KMS-11 (cell line): ENCODE measurements at regions not wholly inside any gene's neighbourhood (a gene's known extent, or its start where the extent isn't known, plus 50 kb on each side); places are given as distances from the start of the nearest gene placed in this dataset.

ENCODE experiments used
- H2AFZ ChIP-seq: fragments of 200-600 bp; sonication (generic); 2 replicates; pipeline ENCODE4 v1.6.1; 2016; ENCODE audit warnings: antibody characterized with exemption, mixed run types, low read depth
- H3K27ac ChIP-seq: fragments of 200-600 bp; sonication (generic); 2 replicates; pipeline ENCODE4 v1.6.1; 2016; ENCODE audit warnings: mild to moderate bottlenecking, mixed run types
- H3K27me3 ChIP-seq: fragments of 200-600 bp; sonication (generic); 2 replicates; pipeline ENCODE4 v1.6.1; 2017; ENCODE audit warnings: mild to moderate bottlenecking, low read depth, mixed run types, moderate library complexity; ENCODE audit not compliant: insufficient read depth
- H3K36me3 ChIP-seq: fragments of 200-600 bp; sonication (generic); 2 replicates; pipeline ENCODE4 v1.6.1; 2017; ENCODE audit warnings: mild to moderate bottlenecking, mixed run types; ENCODE audit not compliant: insufficient read depth
- H3K4me1 ChIP-seq: fragments of 200-600 bp; sonication (generic); 2 replicates; pipeline ENCODE4 v1.6.1; 2016; ENCODE audit warnings: mild to moderate bottlenecking, low read depth, mixed run types; ENCODE audit not compliant: poor library complexity, severe bottlenecking
- H3K4me2 ChIP-seq: fragments of 200-600 bp; sonication (generic); 2 replicates; pipeline ENCODE4 v1.7.0; 2016; ENCODE audit warnings: mild to moderate bottlenecking, mixed run types
- H3K4me3 ChIP-seq: fragments of 200-600 bp; sonication (generic); IDR thresholded peaks from 2 replicates; pipeline ENCODE4 v1.6.1; 2017; ENCODE audit warnings: low read depth, low read length, mixed read lengths; ENCODE audit not compliant: insufficient read depth
- H3K79me2 ChIP-seq: fragments of 200-600 bp; sonication (generic); 2 replicates; pipeline ENCODE4 v1.6.1; 2016; ENCODE audit warnings: low read depth, mixed run types; ENCODE audit not compliant: insufficient read depth
- H3K9ac ChIP-seq: fragments of 200-600 bp; sonication (generic); 2 replicates; pipeline ENCODE4 v1.6.1; 2016; ENCODE audit warnings: mild to moderate bottlenecking, mixed run types
- H4K20me1 ChIP-seq: fragments of 200-600 bp; sonication (generic); 2 replicates; pipeline ENCODE4 v1.6.1; 2016; ENCODE audit warnings: mild to moderate bottlenecking, mixed run types; ENCODE audit not compliant: insufficient read depth
- CTCF ChIP-seq: fragments of 200-600 bp; sonication (generic); conservative IDR thresholded peaks from 2 replicates; pipeline ENCODE4 v1.6.1; 2017; ENCODE audit warnings: low read depth, mild to moderate bottlenecking, antibody characterized with exemption, low read length, moderate library complexity, mixed read lengths

GRCh38 chr5:61991866-61992265, 314.1 kb upstream of the KIF2A start:
- H3K4me1 ChIP-seq = no peaks in the 10 kb centered on the region
- TF ChIP-seq CTCF = no peak
- H3K27ac ChIP-seq = no peak overlapping the region
- no peaks in the 10 kb centered on the region for H3K79me2 ChIP-seq
- no peak overlapping the region for H3K9ac ChIP-seq
- H4K20me1 ChIP-seq = no peaks in the 10 kb centered on the region
- no peak overlapping the region for H3K4me3 ChIP-seq
- no peaks in the 10 kb centered on the region for H3K36me3 ChIP-seq
- no peak overlapping the region for H2AFZ ChIP-seq
- no peak overlapping the region for H3K4me2 ChIP-seq
- no peaks in the 10 kb centered on the region for H3K27me3 ChIP-seq

GRCh38 chr5:61993295-61993927, 312.6 kb upstream of the KIF2A start:
- Histone ChIP-seq H2AFZ (no peak overlapping the region), H3K4me1 (no peaks in the 10 kb centered on the region), H3K36me3 (no peaks in the 10 kb centered on the region)

GRCh38 chr5:61994171-61994570, 311.8 kb upstream of the KIF2A start:
- Histone ChIP-seq H3K27me3 (no peaks in the 10 kb centered on the region), H4K20me1 (no peaks in the 10 kb centered on the region), H3K4me2 (no peak overlapping the region), H3K79me2 (no peaks in the 10 kb centered on the region), H3K36me3 (no peaks in the 10 kb centered on the region), H3K27ac (no peak overlapping the region), H3K4me3 (no peak overlapping the region), H3K4me1 (no peaks in the 10 kb centered on the region), H3K9ac (no peak overlapping the region), H2AFZ (no peak overlapping the region)
- TF ChIP-seq CTCF = no peak

More at GRCh38 chr5:61993295-61993927, 312.6 kb upstream of the KIF2A start:
- Histone ChIP-seq H3K9ac (no peak overlapping the region), H3K4me2 (no peak overlapping the region), H4K20me1 (no peaks in the 10 kb centered on the region), H3K27ac (no peak overlapping the region), H3K4me3 (no peak overlapping the region), H3K27me3 (no peaks in the 10 kb centered on the region), H3K79me2 (no peaks in the 10 kb centered on the region)
- no peak for TF ChIP-seq CTCF

GRCh38 chr5:61995486-61995885, 310.5 kb upstream of the KIF2A start:
- Histone ChIP-seq H3K9ac (no peak overlapping the region), H3K4me2 (no peak overlapping the region), H3K27me3 (no peaks in the 10 kb centered on the region), H3K4me1 (no peaks in the 10 kb centered on the region), H3K27ac (no peak overlapping the region), H4K20me1 (no peaks in the 10 kb centered on the region), H3K36me3 (no peaks in the 10 kb centered on the region), H3K79me2 (no peaks in the 10 kb centered on the region), H3K4me3 (no peak overlapping the region), H2AFZ (no peak overlapping the region)
- no peak for TF ChIP-seq CTCF
